H9 (cell line): ENCODE measurements at regions not wholly inside any gene's neighbourhood (a gene's known extent, or its start where the extent isn't known, plus 50 kb on each side); places are given as distances from the start of the nearest gene placed in this dataset.

Experiments used
- DNase-seq: peaks from one replicate; pipeline ENCODE4 v3.0.0-alpha.2; 2017
- H2AFZ ChIP-seq: one replicate; pipeline ENCODE4 v1.6.1; 2013; ENCODE audit warnings: mild to moderate bottlenecking, low read length, control low read depth, moderate library complexity
- H2AK5ac ChIP-seq: 2 replicates; pipeline ENCODE4 v1.6.1; 2013; ENCODE audit warnings: low read length, control low read depth, mixed read lengths; ENCODE audit not compliant: insufficient read length
- H2BK120ac ChIP-seq: one replicate; pipeline ENCODE4 v1.6.1; 2013; ENCODE audit warnings: low read depth, mild to moderate bottlenecking, low read length, control low read depth, inconsistent platforms; ENCODE audit not compliant: poor library complexity, severe bottlenecking
- H2BK12ac ChIP-seq: 2 replicates; pipeline ENCODE4 v1.6.1; 2013; ENCODE audit warnings: low read length, control low read depth, mixed read lengths, low read depth; ENCODE audit not compliant: insufficient read length
- H2BK15ac ChIP-seq: 2 replicates; pipeline ENCODE4 v1.6.1; 2013; ENCODE audit warnings: low read depth, low read length, control low read depth
- H2BK20ac ChIP-seq: one replicate; pipeline ENCODE4 v1.6.1; 2013; ENCODE audit warnings: low read depth, mild to moderate bottlenecking, low read length, control low read depth, inconsistent platforms; ENCODE audit not compliant: poor library complexity, severe bottlenecking
- H2BK5ac ChIP-seq: 2 replicates; pipeline ENCODE4 v1.6.1; 2013; ENCODE audit warnings: low read length, control low read depth, mixed read lengths; ENCODE audit not compliant: insufficient read length
- H3K14ac ChIP-seq: 2 replicates; pipeline ENCODE4 v1.6.1; 2013; ENCODE audit warnings: low read length, control low read depth; ENCODE audit not compliant: insufficient read depth
- H3K18ac ChIP-seq: 2 replicates; pipeline ENCODE4 v1.6.1; 2013; ENCODE audit warnings: low read depth, mild to moderate bottlenecking, mixed read lengths, low read length, control low read depth; ENCODE audit not compliant: insufficient read length
- H3K23ac ChIP-seq: 2 replicates; pipeline ENCODE4 v1.6.1; 2013; ENCODE audit warnings: low read length, control low read depth, mixed read lengths, low read depth; ENCODE audit not compliant: insufficient read length
- H3K23me2 ChIP-seq: 2 replicates; pipeline ENCODE4 v1.6.1; 2013; ENCODE audit warnings: low read depth, mild to moderate bottlenecking, mixed read lengths, low read length, control low read depth; ENCODE audit not compliant: insufficient read length, poor library complexity, severe bottlenecking
- H3K27ac ChIP-seq: 2 replicates; pipeline ENCODE4 v1.5.1; 2013; ENCODE audit warnings: low read length, control low read depth, mixed read lengths, low read depth; ENCODE audit not compliant: insufficient read length
- H3K27me3 ChIP-seq: 2 replicates; pipeline ENCODE4 v1.6.1; 2013; ENCODE audit warnings: low read length, control low read depth, inconsistent platforms; ENCODE audit not compliant: insufficient read depth
- H3K4ac ChIP-seq: 2 replicates; pipeline ENCODE4 v1.6.1; 2013; ENCODE audit warnings: low read depth, mild to moderate bottlenecking, control low read depth, inconsistent platforms, low read length, moderate library complexity
- H3K4me1 ChIP-seq: 2 replicates; pipeline ENCODE4 v1.6.1; 2013; ENCODE audit warnings: low read length, control low read depth, inconsistent platforms; ENCODE audit not compliant: insufficient read depth
- H3K4me2 ChIP-seq: 2 replicates; pipeline ENCODE4 v1.6.1; 2013; ENCODE audit warnings: low read length, control low read depth, mixed read lengths; ENCODE audit not compliant: insufficient read length, insufficient read depth
- H3K56ac ChIP-seq: 2 replicates; pipeline ENCODE4 v1.6.1; 2013; ENCODE audit warnings: low read depth, mild to moderate bottlenecking, mixed read lengths, low read length, control low read depth; ENCODE audit not compliant: insufficient read length
- H3K79me1 ChIP-seq: 2 replicates; pipeline ENCODE4 v1.6.1; 2013; ENCODE audit warnings: low read depth, mild to moderate bottlenecking, moderate library complexity, low read length, control low read depth, inconsistent platforms; ENCODE audit not compliant: insufficient read depth, poor library complexity, severe bottlenecking
- H3K79me2 ChIP-seq: 2 replicates; pipeline ENCODE4 v1.6.1; 2013; ENCODE audit warnings: low read length, control low read depth, inconsistent platforms; ENCODE audit not compliant: insufficient read depth
- H3K9ac ChIP-seq: 2 replicates; pipeline ENCODE4 v1.6.1; 2013; ENCODE audit warnings: low read length, control low read depth, mixed read lengths; ENCODE audit not compliant: insufficient read length; ENCODE audit errors: extremely low read depth
- H3K9me3 ChIP-seq: one replicate; pipeline ENCODE4 v1.6.1; 2013; ENCODE audit warnings: low read depth, low read length, inconsistent platforms; ENCODE audit not compliant: control insufficient read depth
- H3T11ph ChIP-seq: one replicate; pipeline ENCODE4 v1.6.1; 2013; ENCODE audit warnings: mild to moderate bottlenecking, low read length, control low read depth, inconsistent platforms
- H4K20me1 ChIP-seq: one replicate; pipeline ENCODE4 v1.6.1; 2013; ENCODE audit not compliant: control insufficient read depth, insufficient read length, insufficient read depth
- H4K5ac ChIP-seq: 2 replicates; pipeline ENCODE4 v1.6.1; 2013; ENCODE audit warnings: low read depth, mild to moderate bottlenecking, mixed read lengths, low read length, control low read depth; ENCODE audit not compliant: insufficient read length
- H4K8ac ChIP-seq: replicated peaks from 2 replicates; pipeline ENCODE4 v1.6.1; 2013; ENCODE audit warnings: low read length, control low read depth, mixed read lengths, low read depth; ENCODE audit not compliant: insufficient read length
- H4K91ac ChIP-seq: 2 replicates; pipeline ENCODE4 v1.6.1; 2013; ENCODE audit warnings: low read depth, mild to moderate bottlenecking, moderate library complexity, mixed read lengths, low read length, control low read depth; ENCODE audit not compliant: insufficient read length
- H3K27ac Mint-ChIP-seq, 3 experiments: 2 replicates in 2 of 3; 3 replicates in 1 of 3; pipeline ENCODE4 v1.8.0; 2020 to 2021; ENCODE audit warnings: mixed read lengths in 3 of 3, mild to moderate bottlenecking in 1 of 3, moderate library complexity in 1 of 3
- H3K27me3 Mint-ChIP-seq: 2 replicates; pipeline ENCODE4 v1.8.0; 2021; ENCODE audit warnings: low read depth, mild to moderate bottlenecking, moderate library complexity, mixed read lengths
- H3K36me3 Mint-ChIP-seq, 3 experiments: 2 replicates in 2 of 3; 3 replicates in 1 of 3; pipeline ENCODE4 v1.8.0; 2020 to 2021; ENCODE audit warnings: low read depth in 3 of 3, mixed read lengths in 3 of 3; ENCODE audit not compliant: insufficient read depth in 1 of 3
- H3K4me1 Mint-ChIP-seq, 2 experiments: 2 replicates each; pipeline ENCODE4 v1.8.0; 2020; ENCODE audit warnings: mixed read lengths in 2 of 2
- H3K4me3 Mint-ChIP-seq, 2 experiments: 2 replicates in 1 of 2; 3 replicates in 1 of 2; pipeline ENCODE4 v1.8.0; 2020 to 2021; ENCODE audit warnings: mild to moderate bottlenecking in 2 of 2, mixed read lengths in 2 of 2, moderate library complexity in 1 of 2
- H3K9me3 Mint-ChIP-seq, 2 experiments: 2 replicates in 1 of 2; 3 replicates in 1 of 2; pipeline ENCODE4 v1.8.0; 2020; ENCODE audit warnings: mild to moderate bottlenecking in 2 of 2, mixed read lengths in 2 of 2, moderate library complexity in 1 of 2
- CTCF ChIP-seq: fragments of 200-600 bp; sonication (generic); conservative IDR thresholded peaks from 3 replicates; pipeline ENCODE4 v1.8.0; 2021; ENCODE audit warnings: antibody characterized with exemption, mild to moderate bottlenecking
- WGBS: extraction: QIAGEN DNeasy Blood & Tissue Kit; methylation state at CpG from one replicate; pipeline ENCODE4 v1.1.7; 2013; ENCODE audit warnings: missing lambda C conversion rate, low lambda C conversion rate, mixed read lengths; ENCODE audit not compliant: insufficient read length; ENCODE audit errors: extremely low coverage; 5-methylcytosine and 5-hydroxymethylcytosine counted together

DNA sequence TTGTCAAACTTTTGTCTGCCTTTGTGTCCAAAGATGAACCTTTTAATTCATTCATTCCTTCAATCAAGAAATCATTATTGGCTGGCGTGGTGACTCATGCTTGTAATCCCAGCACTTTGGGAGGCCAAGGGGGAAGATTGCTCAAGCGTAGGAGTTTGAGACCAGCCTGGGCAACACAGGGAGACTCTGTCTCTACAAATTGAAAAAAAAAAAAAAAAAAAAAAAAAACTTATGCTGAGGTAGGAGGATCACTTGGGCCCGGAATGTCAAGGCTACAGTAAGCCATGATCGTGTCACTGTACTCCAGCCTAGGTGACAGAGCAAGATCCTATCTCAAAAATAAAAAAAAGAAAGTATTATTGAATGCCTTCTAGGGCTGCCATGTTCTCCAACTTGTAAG is 51.3 kb upstream of the CXADR start:
- Histone ChIP-seq H3K4me2 (no peak overlapping the region), H3K79me2 (no peaks in the 10 kb centered on the region), H3K4ac (no peak overlapping the region), H4K91ac (no peak overlapping the region), H3K79me1 (no peaks in the 10 kb centered on the region), H3K23me2 (no peaks in the 10 kb centered on the region), H4K5ac (no peak overlapping the region), H2BK20ac (no peak overlapping the region), H3K27me3 (no peaks in the 10 kb centered on the region), H3K18ac (no peak overlapping the region), H2BK120ac (no peak overlapping the region), H4K8ac (no peak overlapping the region), H3K14ac (no peak overlapping the region), H2AFZ (no peak overlapping the region), H4K20me1 (no peaks in the 10 kb centered on the region), H3K9me3 (no peaks in the 10 kb centered on the region), H3T11ph (no peak overlapping the region), H2AK5ac (no peak overlapping the region), H3K9ac (no peak overlapping the region), H2BK12ac (no peak overlapping the region), H3K4me1 (no peaks in the 10 kb centered on the region), H3K23ac (no peak overlapping the region), H3K27ac (no peak overlapping the region), H2BK5ac (no peak overlapping the region), H3K56ac (no peak overlapping the region), H2BK15ac (no peak overlapping the region)
- no CpG with 5 or more reads among the region's 4 CpGs for WGBS
- H3K9me3 Mint-ChIP-seq, result no peaks in the 10 kb centered on the region; a peak in 1 of 5 replicates
- no peak for DNase-seq
- no peaks in the 10 kb centered on the region for H3K36me3 Mint-ChIP-seq
- TF ChIP-seq CTCF, result no peak
- no peak overlapping the region for H3K4me3 Mint-ChIP-seq
- no peaks in the 10 kb centered on the region for H3K27me3 Mint-ChIP-seq
- no peak overlapping the region for H3K27ac Mint-ChIP-seq
- peaks cover 8 to 10% of the 10 kb centered on the region in 2 experiments for H3K4me1 Mint-ChIP-seq
